ENCODE measurements at regions not wholly inside any gene's neighbourhood (a gene's known extent, or its start where the extent isn't known, plus 50 kb on each side); places are given as distances from the start of the nearest gene placed in this dataset.

DNA sequence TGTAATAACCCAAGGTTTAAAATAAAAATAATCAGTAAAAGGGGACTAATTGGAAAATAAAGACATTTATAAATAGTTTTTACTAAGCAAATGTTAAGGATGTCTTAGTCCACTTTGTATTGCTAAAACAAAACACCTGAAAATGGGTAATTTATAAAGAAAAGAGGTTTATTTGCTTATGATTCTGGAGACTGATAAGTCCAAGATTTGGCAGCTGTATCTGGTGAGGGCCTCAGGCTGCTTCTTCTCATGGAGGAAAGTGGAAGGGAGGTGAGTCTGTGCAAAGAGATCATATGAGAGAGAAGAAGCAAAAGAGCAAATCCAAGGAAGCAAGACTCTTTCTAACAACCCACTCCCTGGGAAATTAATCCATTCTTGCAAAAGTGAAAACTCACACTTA is 299.5 kb downstream of the DSC3 start:
- intact Hi-C loops (cut with micrococcal nuclease; ENCODE audit: unreplicated experiment), result no loop called here
- CTCF ChIA-PET, result no interaction called here
- Histone ChIP-seq H3K4me1 (ENCODE audit: insufficient read depth, low read length, poor library complexity, severe bottlenecking) (no peaks in the 10 kb centered on the region), H3K27me3 (replicated peaks; ENCODE audit: insufficient read depth, low read depth, low read length, poor library complexity) (no peaks in the 10 kb centered on the region), H3K36me3 (ENCODE audit: insufficient read depth, low read length, poor library complexity, severe bottlenecking) (no peaks in the 10 kb centered on the region), H3K4me3 (ENCODE audit: low read depth, low read length, poor library complexity, severe bottlenecking) (no peak overlapping the region), H3K9me3 (ENCODE audit: low read depth, low read length, poor library complexity, severe bottlenecking) (peaks cover 21% of the 10 kb centered on the region), H3K27ac (ENCODE audit: low read depth, low read length, poor library complexity, severe bottlenecking) (no peak overlapping the region)
- no peak for DNase-seq (ENCODE audit: low spot score)
- TF ChIP-seq, protein P1, sequence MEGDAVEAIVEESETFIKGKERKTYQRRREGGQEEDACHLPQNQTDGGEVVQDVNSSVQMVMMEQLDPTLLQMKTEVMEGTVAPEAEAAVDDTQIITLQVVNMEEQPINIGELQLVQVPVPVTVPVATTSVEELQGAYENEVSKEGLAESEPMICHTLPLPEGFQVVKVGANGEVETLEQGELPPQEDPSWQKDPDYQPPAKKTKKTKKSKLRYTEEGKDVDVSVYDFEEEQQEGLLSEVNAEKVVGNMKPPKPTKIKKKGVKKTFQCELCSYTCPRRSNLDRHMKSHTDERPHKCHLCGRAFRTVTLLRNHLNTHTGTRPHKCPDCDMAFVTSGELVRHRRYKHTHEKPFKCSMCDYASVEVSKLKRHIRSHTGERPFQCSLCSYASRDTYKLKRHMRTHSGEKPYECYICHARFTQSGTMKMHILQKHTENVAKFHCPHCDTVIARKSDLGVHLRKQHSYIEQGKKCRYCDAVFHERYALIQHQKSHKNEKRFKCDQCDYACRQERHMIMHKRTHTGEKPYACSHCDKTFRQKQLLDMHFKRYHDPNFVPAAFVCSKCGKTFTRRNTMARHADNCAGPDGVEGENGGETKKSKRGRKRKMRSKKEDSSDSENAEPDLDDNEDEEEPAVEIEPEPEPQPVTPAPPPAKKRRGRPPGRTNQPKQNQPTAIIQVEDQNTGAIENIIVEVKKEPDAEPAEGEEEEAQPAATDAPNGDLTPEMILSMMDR (conservative IDR thresholded peaks at IDR 0.05; ENCODE audit: low read depth, low read length), result no peak
- TF ChIP-seq EZH2 (IDR thresholded peaks at IDR 0.05; ENCODE audit: borderline replicate concordance, low read depth, low read length, poor library complexity, severe bottlenecking), result no peak
- POLR2A ChIA-PET (ENCODE audit: low non-redundant PET), result no interaction called here
- BruUV-seq (replicated peaks), result no TSS peak

DNA sequence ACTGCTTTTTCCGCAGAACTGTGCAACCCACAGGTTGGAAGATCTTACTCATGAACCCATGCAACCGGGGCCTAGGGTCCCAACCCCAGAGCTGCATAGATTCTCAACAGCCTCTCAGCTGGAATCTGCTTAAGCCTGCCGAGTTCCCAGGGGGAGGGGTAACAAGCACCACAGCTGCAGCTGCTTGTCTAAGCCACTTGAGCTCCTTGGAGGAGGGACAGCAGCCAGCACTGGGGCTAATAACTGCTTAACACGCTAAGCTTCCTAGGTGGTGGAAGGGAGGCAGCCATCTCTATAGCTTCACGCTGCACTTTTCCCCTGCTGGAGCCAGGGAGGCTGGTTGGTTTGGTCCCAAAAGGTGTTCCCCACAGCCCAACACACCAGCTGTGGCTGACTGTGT is 311.6 kb downstream of the DSC3 start:
- intact Hi-C loops (cut with micrococcal nuclease; ENCODE audit: unreplicated experiment), result no loop called here
- peaks cover 13% of the 10 kb centered on the region for H3K9me3 ChIP-seq (ENCODE audit: low read depth, low read length, poor library complexity, severe bottlenecking)
- no peaks in the 10 kb centered on the region for H3K27me3 ChIP-seq (replicated peaks; ENCODE audit: insufficient read depth, low read depth, low read length, poor library complexity)
- H3K4me1 ChIP-seq (ENCODE audit: insufficient read depth, low read length, poor library complexity, severe bottlenecking), result no peaks in the 10 kb centered on the region
- BruUV-seq (replicated peaks), result no TSS peak
- no peak overlapping the region for H3K4me3 ChIP-seq (ENCODE audit: low read depth, low read length, poor library complexity, severe bottlenecking)
- DNase-seq (ENCODE audit: low spot score), result no peak
- POLR2A ChIA-PET (ENCODE audit: low non-redundant PET), result no interaction called here
- H3K27ac ChIP-seq (ENCODE audit: low read depth, low read length, poor library complexity, severe bottlenecking), result no peak overlapping the region
- H3K36me3 ChIP-seq (ENCODE audit: insufficient read depth, low read length, poor library complexity, severe bottlenecking), result no peaks in the 10 kb centered on the region
- CTCF ChIA-PET, result no interaction called here
- no peak for TF ChIP-seq EZH2 (IDR thresholded peaks at IDR 0.05; ENCODE audit: borderline replicate concordance, low read depth, low read length, poor library complexity, severe bottlenecking)
- TF ChIP-seq, protein P1 (conservative IDR thresholded peaks at IDR 0.05; ENCODE audit: low read depth, low read length), result no peak

DNA sequence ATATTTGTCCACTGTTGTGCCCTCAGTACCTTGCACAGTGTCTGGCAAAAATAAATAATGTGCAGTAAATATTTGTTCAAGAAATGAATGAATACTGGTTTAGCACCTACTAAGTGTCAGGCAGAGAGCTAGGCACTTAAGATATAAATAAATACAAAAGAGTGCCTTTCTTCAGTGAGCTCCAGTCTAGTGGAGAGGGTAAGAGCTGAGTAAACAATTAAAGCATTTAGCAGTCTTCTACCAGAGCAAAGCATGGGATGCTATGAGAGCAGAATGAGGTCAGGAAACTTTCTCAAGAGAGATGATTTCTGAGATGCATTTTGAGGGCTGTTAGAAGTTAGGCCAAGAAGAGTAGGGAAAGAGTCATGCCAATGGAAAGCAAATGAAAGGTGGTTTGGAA is 314.7 kb downstream of the DSC3 start:
- peaks cover 13% of the 10 kb centered on the region for H3K9me3 ChIP-seq (ENCODE audit: low read depth, low read length, poor library complexity, severe bottlenecking)
- H3K4me3 ChIP-seq (ENCODE audit: low read depth, low read length, poor library complexity, severe bottlenecking), result no peak overlapping the region
- H3K27me3 ChIP-seq (replicated peaks; ENCODE audit: insufficient read depth, low read depth, low read length, poor library complexity), result no peaks in the 10 kb centered on the region
- H3K4me1 ChIP-seq (ENCODE audit: insufficient read depth, low read length, poor library complexity, severe bottlenecking), result no peaks in the 10 kb centered on the region
- no TSS peak for BruUV-seq (replicated peaks)
- CTCF ChIA-PET, result no interaction called here
- intact Hi-C loops (cut with micrococcal nuclease; ENCODE audit: unreplicated experiment), result no loop called here
- no peak for TF ChIP-seq EZH2 (IDR thresholded peaks at IDR 0.05; ENCODE audit: borderline replicate concordance, low read depth, low read length, poor library complexity, severe bottlenecking)
- TF ChIP-seq, protein P1 (conservative IDR thresholded peaks at IDR 0.05; ENCODE audit: low read depth, low read length), result no peak
- DNase-seq (ENCODE audit: low spot score), result no peak
- no peaks in the 10 kb centered on the region for H3K36me3 ChIP-seq (ENCODE audit: insufficient read depth, low read length, poor library complexity, severe bottlenecking)
- no peak overlapping the region for H3K27ac ChIP-seq (ENCODE audit: low read depth, low read length, poor library complexity, severe bottlenecking)
- POLR2A ChIA-PET (ENCODE audit: low non-redundant PET), result no interaction called here

Data from A673 (cell line).